K562 (cell line): ENCODE measurements at regions not wholly inside any gene's neighbourhood (a gene's known extent, or its start where the extent isn't known, plus 50 kb on each side); places are given as distances from the start of the nearest gene placed in this dataset.

Experiments
- ATAC-seq: fragments of 200-7000 bp; cut with Tn5 transposase; 3 replicates; pipeline ENCODE4 v1.9.1; 2020; ENCODE audit warnings: moderate library complexity
- BruUV-seq: library from RNA; stranded (reverse); fragments of 400-500 nt; replicated peaks from 2 replicates; lab custom pipeline; 2021; lab: Mats Ljungman, UMichigan
- CTCF ChIA-PET: fragments of 300-600 bp; formaldehyde crosslinking; extraction: SDS; loops from one replicate; lab custom pipeline; 2021; ENCODE audit warnings: low intra/inter-chr PET ratio; lab: Yijun Ruan, JAX
- POLR2A ChIA-PET: fragments of 300-600, 350-650 bp; sonication (Branson Sonifier 250); formaldehyde crosslinking; extraction: SDS; loops from one replicate; lab custom pipeline; 2021; ENCODE audit warnings: antibody characterized with exemption, inconsistent platforms; lab: Yijun Ruan, JAX
- DNase-seq, 4 experiments: peaks; one replicate each; pipeline versions ENCODE4 v3.0.0 to v3.0.0-alpha.2; 2011 to 2018; ENCODE audit warnings: low spot score in 3 of 4, mixed read lengths in 3 of 4; ENCODE audit errors: extremely low read depth in 1 of 4
- FAIRE-seq: peaks from 2 replicates; lab custom pipeline; 2011; peaks lifted over from hg19 to GRCh38; lab: Jason Lieb, UNC
- H2AFZ ChIP-seq: 2 replicates; pipeline ENCODE4 v1.6.0; 2011; ENCODE audit warnings: low read depth, low read length, control low read depth, inconsistent platforms
- H3K27ac ChIP-seq: fragments of 200-600 bp; 3 replicates; pipeline ENCODE4 v1.8.0; 2011; ENCODE audit warnings: low read depth, mild to moderate bottlenecking, control low read depth, inconsistent platforms, low read length, moderate library complexity, mixed read lengths; ENCODE audit errors: extremely low read depth
- H3K27me3 ChIP-seq, 2 experiments: fragments of 300-600 bp in 1 of 2; 2 replicates in 1 of 2; 3 replicates in 1 of 2; pipeline versions ENCODE4 v1.6.0 to v1.8.0; 2011; ENCODE audit warnings: inconsistent platforms in 2 of 2, low read length in 2 of 2, mild to moderate bottlenecking in 1 of 2, mixed read lengths in 1 of 2, moderate library complexity in 1 of 2; ENCODE audit not compliant: control insufficient read depth in 2 of 2, insufficient read depth in 2 of 2
- H3K36me3 ChIP-seq: fragments of 300-600 bp; 3 replicates; pipeline ENCODE4 v1.8.0; 2011; ENCODE audit warnings: mild to moderate bottlenecking, low read length, inconsistent platforms; ENCODE audit not compliant: control insufficient read depth, insufficient read depth
- H3K4me1 ChIP-seq, 2 experiments: fragments of 200-600 bp in 1 of 2; replicated peaks in 1 of 2; 2 replicates in 1 of 2; 3 replicates in 1 of 2; pipeline versions ENCODE4 v1.5.1 to v1.8.0; 2011; ENCODE audit warnings: inconsistent platforms in 2 of 2, low read length in 2 of 2, mild to moderate bottlenecking in 1 of 2, mixed read lengths in 1 of 2, moderate library complexity in 1 of 2; ENCODE audit not compliant: control insufficient read depth in 2 of 2, insufficient read depth in 2 of 2
- H3K4me2 ChIP-seq: 2 replicates; pipeline ENCODE4 v1.6.1; 2011; ENCODE audit warnings: low read length, control low read depth, inconsistent platforms, mixed read lengths; ENCODE audit not compliant: insufficient read depth
- H3K4me3 ChIP-seq: fragments of 200-600 bp; sonication (generic), shearing (Covaris generic); 2 replicates; pipeline ENCODE4 v1.5.1; 2016; ENCODE audit warnings: control low read depth, inconsistent platforms
- H3K79me2 ChIP-seq: fragments of 200-600 bp; 3 replicates; pipeline ENCODE4 v1.8.0; 2011; ENCODE audit warnings: low read length, inconsistent platforms; ENCODE audit not compliant: control insufficient read depth, insufficient read depth
- H3K9ac ChIP-seq, 2 experiments: 2 replicates each; pipeline versions ENCODE4 v1.6.0 to v1.6.1; 2011; ENCODE audit warnings: low read depth in 2 of 2, low read length in 2 of 2, control low read depth in 1 of 2, inconsistent platforms in 1 of 2, mild to moderate bottlenecking in 1 of 2, mixed read lengths in 1 of 2; ENCODE audit not compliant: insufficient read depth in 1 of 2
- H3K9me1 ChIP-seq: one replicate; pipeline ENCODE4 v1.6.0; 2011; ENCODE audit warnings: inconsistent platforms, mild to moderate bottlenecking, low read length, moderate library complexity; ENCODE audit not compliant: control insufficient read depth, insufficient read depth
- H3K9me3 ChIP-seq: replicated peaks from 2 replicates; pipeline ENCODE4 v1.5.1; 2011; ENCODE audit warnings: low read depth, low read length, inconsistent platforms; ENCODE audit not compliant: control insufficient read depth, insufficient read depth
- H4K20me1 ChIP-seq: replicated peaks from 2 replicates; pipeline ENCODE4 v1.6.1; 2011; ENCODE audit warnings: low read length, inconsistent platforms, mixed read lengths; ENCODE audit not compliant: control insufficient read depth, insufficient read depth
- E4F1 ChIP-seq: fragments of 250-450 bp; sonication (Bioruptor Pico); IDR thresholded peaks from 2 replicates; pipeline ENCODE4 v1.5.0; 2021; ENCODE audit warnings: mild to moderate bottlenecking, borderline replicate concordance
- HOMEZ ChIP-seq: fragments of 250-450 bp; sonication (Bioruptor Pico); IDR thresholded peaks from 2 replicates; pipeline ENCODE4 v1.4.0; 2020; ENCODE audit warnings: mild to moderate bottlenecking, moderate library complexity
- NFRKB ChIP-seq: fragments of 450-650 bp; IDR thresholded peaks from 2 replicates; pipeline ENCODE4 v1.6.1; 2016; ENCODE audit warnings: low read depth
- ZNF12 ChIP-seq: sonication (generic); formaldehyde crosslinking; IDR thresholded peaks from 2 replicates; pipeline ENCODE4 v1.4.0; 2020; ENCODE audit warnings: mild to moderate bottlenecking, missing genetic modification reagents
- ZNF280B ChIP-seq: fragments of 250-450 bp; sonication (Bioruptor Pico); IDR thresholded peaks from 2 replicates; pipeline ENCODE4 v1.5.1; 2021; ENCODE audit warnings: mild to moderate bottlenecking
- WGBS: fragments of 100-300 bp; shearing (Covaris generic); methylation state at CpG from one replicate; pipeline ENCODE4 v1.1.6; 2016; ENCODE audit warnings: low coverage, mixed read lengths; ENCODE audit not compliant: insufficient coverage; ENCODE audit errors: missing lambda C conversion rate; 5-methylcytosine and 5-hydroxymethylcytosine counted together
- in situ Hi-C: fragments of 300-500 bp; cut with MboI; formaldehyde crosslinking; loops from 4 replicates; pipeline ENCODE4 v1.15.0; 2018; ENCODE audit warnings: inconsistent platforms, mixed read lengths
- intact Hi-C: fragments of 100-400 bp; cut with micrococcal nuclease; formaldehyde crosslinking; loops from 2 replicates; pipeline ENCODE4 v1.14.2; 2022

GRCh38 chr19:28583713-28584112, 629.2 kb downstream of the UQCRFS1 start:
- BruUV-seq = no TSS peak
- no peak overlapping the region for H3K4me3 ChIP-seq
- ATAC-seq (no peak), DNase-seq (no peak)
- H2AFZ ChIP-seq = peak overlapping the region; percentile 66; the same call in 1 of the 2 replicates
- intact Hi-C loops = no loop called here
- no peaks in the 10 kb centered on the region for H3K9me1 ChIP-seq
- no peak overlapping the region for H3K27ac ChIP-seq
- H3K9me3 ChIP-seq = no peaks in the 10 kb centered on the region
- H3K36me3 ChIP-seq = no peaks in the 10 kb centered on the region
- no peak for TF ChIP-seq E4F1
- no peak for TF ChIP-seq ZNF12 (CRISPR knock-in tag)
- no peak for TF ChIP-seq NFRKB
- TF ChIP-seq ZNF280B (CRISPR knock-in tag) = no peak
- TF ChIP-seq HOMEZ = no peak
- TF ChIP-seq, all 486 proteins: peak for 0
- 60% methylated on average over 8 of the region's 8 CpGs for WGBS
- ChIA-PET CTCF (no interaction called here), POLR2A (no interaction called here)
- H3K79me2 ChIP-seq = no peaks in the 10 kb centered on the region
- H3K4me2 ChIP-seq = no peak overlapping the region
- H3K27me3 ChIP-seq = no peaks in the 10 kb centered on the region
- no peak overlapping the region for H3K9ac ChIP-seq
- FAIRE-seq = no peak
- H4K20me1 ChIP-seq = no peaks in the 10 kb centered on the region
- in situ Hi-C loops = no loop called here
- peaks cover 12 to 28% of the 10 kb centered on the region in 2 experiments; a peak in 3 of 5 replicates for H3K4me1 ChIP-seq
